ENCODE measurements at regions not wholly inside any gene's neighbourhood (a gene's known extent, or its start where the extent isn't known, plus 50 kb on each side); places are given as distances from the start of the nearest gene placed in this dataset.
"Not testable (repeated sequence)": the region's sequence is repeated elsewhere in the genome, so short reads cannot be mapped to it uniquely, and the experiment has no call there.

- DNase-seq = not testable (repeated sequence)
Measured at GRCh38 chr3:18516170-18516569, 91.0 kb upstream of the SATB1 start.

GRCh38 chr3:18513091-18513490, 88.0 kb upstream of the SATB1 start:
- no peak for DNase-seq

GRCh38 chr3:18512007-18512406, 86.9 kb upstream of the SATB1 start:
- DNase-seq = no peak

- no peak for DNase-seq
Measured at GRCh38 chr3:18510947-18511346, 85.8 kb upstream of the SATB1 start.

GRCh38 chr3:18507333-18507732, 82.2 kb upstream of the SATB1 start:
- no peak for DNase-seq

- no peak for DNase-seq
Measured at GRCh38 chr3:18505056-18505455, 79.9 kb upstream of the SATB1 start.

GRCh38 chr3:18501679-18502343, 76.7 kb upstream of the SATB1 start:
- DNase-seq = no peak

GRCh38 chr3:18500322-18500721, 75.2 kb upstream of the SATB1 start:
- no peak for DNase-seq

- no peak for DNase-seq
Measured at GRCh38 chr3:18499301-18499700, 74.2 kb upstream of the SATB1 start.

GRCh38 chr3:18494251-18494650, 69.1 kb upstream of the SATB1 start:
- DNase-seq = no peak

GRCh38 chr3:18489939-18490338, 64.8 kb upstream of the SATB1 start:
- DNase-seq = no peak

GRCh38 chr3:18483226-18483625, 58.1 kb upstream of the SATB1 start:
- no peak for DNase-seq

- no peak for DNase-seq
Measured at GRCh38 chr3:18481946-18482548, 56.9 kb upstream of the SATB1 start.

GRCh38 chr3:18477620-18478019, 52.5 kb upstream of the SATB1 start:
- no peak for DNase-seq

Data from NCI-H1092 (cell line).